NCI-H2171 treated with DMSO at 0.1 percent for 48 hours (cell line): ENCODE measurements at regions not wholly inside any gene's neighbourhood (a gene's known extent, or its start where the extent isn't known, plus 50 kb on each side); places are given as distances from the start of the nearest gene placed in this dataset.
A peak's percentile ranks its signal among the peaks of the same experiment; 100 is the strongest.
"Not testable (repeated sequence)": the region's sequence is repeated elsewhere in the genome, so short reads cannot be mapped to it uniquely, and the experiment has no call there.

Source experiments
- DNase-seq: peaks from one replicate; lab custom pipeline; 2025; lab: John Stamatoyannopoulos, UW

- peak; percentile 53 for DNase-seq
Observed at GRCh38 chr2:131671841-131672470, 144.3 kb downstream of the CCDC74A start.

- DNase-seq, result peak; percentile 94
Observed at GRCh38 chr2:131672471-131673399, 145.0 kb downstream of the CCDC74A start.

- peak; percentile 71 for DNase-seq
Observed at GRCh38 chr2:131673400-131674173, 145.9 kb downstream of the CCDC74A start.

GRCh38 chr2:131674174-131674507, 146.5 kb downstream of the CCDC74A start:
- DNase-seq, result no peak

GRCh38 chr2:131681611-131682121, 154.0 kb downstream of the CCDC74A start:
- not testable (repeated sequence) for DNase-seq

GRCh38 chr2:131682122-131682944, 154.6 kb downstream of the CCDC74A start:
- peak; percentile 87 for DNase-seq

GRCh38 chr2:131682945-131683330, 155.2 kb downstream of the CCDC74A start:
- DNase-seq, result peak; percentile 45

- not testable (repeated sequence) for DNase-seq
Observed at GRCh38 chr2:131684631-131685316, 157.1 kb downstream of the CCDC74A start.

GRCh38 chr2:131686164-131686893, 158.6 kb downstream of the CCDC74A start:
- not testable (repeated sequence) for DNase-seq

GRCh38 chr2:131686894-131687238, 159.2 kb downstream of the CCDC74A start:
- not testable (repeated sequence) for DNase-seq

GRCh38 chr2:131689066-131689465, 161.4 kb downstream of the CCDC74A start:
- DNase-seq, result not testable (repeated sequence)

GRCh38 chr2:131711268-131711667, 183.6 kb downstream of the CCDC74A start:
- DNase-seq, result not testable (repeated sequence)

- not testable (repeated sequence) for DNase-seq
Observed at GRCh38 chr2:131717907-131718306, 190.2 kb downstream of the CCDC74A start.

- not testable (repeated sequence) for DNase-seq
Observed at GRCh38 chr2:131721163-131721562, 193.5 kb downstream of the CCDC74A start.

- not testable (repeated sequence) for DNase-seq
Observed at GRCh38 chr2:131722256-131722655, 194.6 kb downstream of the CCDC74A start.

GRCh38 chr2:131724019-131724418, 196.3 kb downstream of the CCDC74A start:
- DNase-seq, result no peak

- DNase-seq, result not testable (repeated sequence)
Observed at GRCh38 chr2:131728451-131728850, 200.8 kb downstream of the CCDC74A start.

- not testable (repeated sequence) for DNase-seq
Observed at GRCh38 chr2:131733530-131733929, 205.8 kb downstream of the CCDC74A start.

- DNase-seq, result not testable (repeated sequence)
Observed at GRCh38 chr2:131736406-131736805, 208.7 kb downstream of the CCDC74A start.

GRCh38 chr2:131738533-131738932, 210.8 kb downstream of the CCDC74A start:
- peak; percentile 89 for DNase-seq
